ENCODE measurements at regions not wholly inside any gene's neighbourhood (a gene's known extent, or its start where the extent isn't known, plus 50 kb on each side); places are given as distances from the start of the nearest gene placed in this dataset.
A peak's percentile ranks its signal among the peaks of the same experiment; 100 is the strongest.
"Not testable (repeated sequence)": the region's sequence is repeated elsewhere in the genome, so short reads cannot be mapped to it uniquely, and the experiment has no call there.

- not testable (repeated sequence) for DNase-seq (ENCODE audit: low read depth in 2 of 2); H3K4me3 ChIP-seq (replicated peaks in 1 of 2; ENCODE audit: low read depth in 2 of 2, low read length in 2 of 2)
These were observed 104.7 kb upstream of the FOXD4L5 start for GRCh38 chr9:65389710-65390109.

- H3K4me3 ChIP-seq (replicated peaks in 1 of 2; ENCODE audit: low read depth in 2 of 2, low read length in 2 of 2); DNase-seq (ENCODE audit: low read depth in 2 of 2): not testable (repeated sequence)
These were observed 104.2 kb upstream of the FOXD4L5 start for GRCh38 chr9:65389216-65389615.

- DNase-seq (ENCODE audit: low read depth in 2 of 2), result peak; percentile 77 to 88
- H3K4me3 ChIP-seq (replicated peaks in 1 of 2; ENCODE audit: low read depth in 2 of 2, low read length in 2 of 2), result peak overlapping the region; percentile 39 to 42
These were observed 101.7 kb upstream of the FOXD4L5 start for GRCh38 chr9:65386699-65387098.

- peak overlapping the region in 1 of 2 donors; percentile 30 for H3K4me3 ChIP-seq (replicated peaks in 1 of 2; ENCODE audit: low read depth in 2 of 2, low read length in 2 of 2)
- DNase-seq (ENCODE audit: low read depth in 2 of 2), result not testable (repeated sequence)
These were observed 101.2 kb upstream of the FOXD4L5 start for GRCh38 chr9:65386191-65386590.

- not testable (repeated sequence) for H3K4me3 ChIP-seq (replicated peaks in 1 of 2; ENCODE audit: low read depth in 2 of 2, low read length in 2 of 2); DNase-seq (ENCODE audit: low read depth in 2 of 2)
These were observed 100.6 kb upstream of the FOXD4L5 start for GRCh38 chr9:65385655-65386024.

GRCh38 chr9:65384759-65385654 is 100.0 kb upstream of the FOXD4L5 start:
- not testable (repeated sequence) for H3K4me3 ChIP-seq (replicated peaks in 1 of 2; ENCODE audit: low read depth in 2 of 2, low read length in 2 of 2); DNase-seq (ENCODE audit: low read depth in 2 of 2)

GRCh38 chr9:65384066-65384465 is 99.1 kb upstream of the FOXD4L5 start:
- H3K4me3 ChIP-seq (replicated peaks in 1 of 2; ENCODE audit: low read depth in 2 of 2, low read length in 2 of 2); DNase-seq (ENCODE audit: low read depth in 2 of 2): not testable (repeated sequence)

- DNase-seq (ENCODE audit: low read depth in 2 of 2); H3K4me3 ChIP-seq (replicated peaks in 1 of 2; ENCODE audit: low read depth in 2 of 2, low read length in 2 of 2): not testable (repeated sequence)
These were observed 98.6 kb upstream of the FOXD4L5 start for GRCh38 chr9:65383646-65384045.

GRCh38 chr9:65382701-65383318 is 97.8 kb upstream of the FOXD4L5 start:
- H3K4me3 ChIP-seq (replicated peaks in 1 of 2; ENCODE audit: low read depth in 2 of 2, low read length in 2 of 2), result not testable (repeated sequence)

More at GRCh38 chr9:65382701-65383318, 97.8 kb upstream of the FOXD4L5 start:
- peak in 1 of 2 donors; percentile 4 for DNase-seq (ENCODE audit: low read depth in 2 of 2)

Data from cardiac fibroblast (primary cell).